ENCODE measurements at regions not wholly inside any gene's neighbourhood (a gene's known extent, or its start where the extent isn't known, plus 50 kb on each side); places are given as distances from the start of the nearest gene placed in this dataset.

- in situ Hi-C loops (cut with HindIII; ENCODE audit: low pct_unique_long_range_greater_than_20kb, low sequenced_read_pairs) (no loop called here), intact Hi-C loops (cut with micrococcal nuclease; ENCODE audit: unreplicated experiment) (no loop called here)
- Histone ChIP-seq H3K27ac (ENCODE audit: low read length) (no peak overlapping the region), H3K36me3 (ENCODE audit: control insufficient read depth, insufficient read depth, low read length) (no peaks in the 10 kb centered on the region), H3K27me3 (ENCODE audit: control insufficient read depth, insufficient read depth, low read length) (no peaks in the 10 kb centered on the region), H3K4me3 (ENCODE audit: low read depth in 2 of 2, low read length in 2 of 2) (no peak overlapping the region), H3K9me3 (ENCODE audit: control insufficient read depth, insufficient read depth, low read depth, low read length) (no peaks in the 10 kb centered on the region), H3K4me1 (ENCODE audit: control insufficient read depth, insufficient read depth, low read length) (no peaks in the 10 kb centered on the region)
- BruUV-seq (replicated peaks), result no TSS peak
- ATAC-seq (no peak), DNase-seq (ENCODE audit: low read depth, low spot score) (no peak)
- ChIA-PET POLR2A (no interaction called here), CTCF (interaction anchor here (0.6 kb wide), 1 partner anchor 670 kb away, joined by 9 read pairs; no protein-coding TSS in a partner anchor)
- TF ChIP-seq REST (IDR thresholded peaks at IDR 0.05; ENCODE audit: insufficient read depth in 1 of 2, low read depth in 2 of 2, low read length in 1 of 2) (no peak), TCF7L2 (IDR thresholded peaks at IDR 0.05; ENCODE audit: low read depth, low read length) (no peak), SIN3A (IDR thresholded peaks at IDR 0.05; ENCODE audit: borderline replicate concordance, insufficient read depth, low read depth, low read length) (no peak), POLR2AphosphoS5 (IDR thresholded peaks at IDR 0.05; ENCODE audit: low read depth, low read length) (no peak), CTCF (IDR thresholded peaks at IDR 0.05) (no peak)
These were observed 679.4 kb upstream of the ADGRL2 start for GRCh38 chr1:81121306-81121705.

- CTCF ChIA-PET, result no interaction called here
- Histone ChIP-seq H3K27ac (ENCODE audit: low read length) (no peak overlapping the region), H3K4me3 (ENCODE audit: low read depth in 2 of 2, low read length in 2 of 2) (no peak overlapping the region), H3K36me3 (ENCODE audit: control insufficient read depth, insufficient read depth, low read length) (no peaks in the 10 kb centered on the region), H3K9me3 (ENCODE audit: control insufficient read depth, insufficient read depth, low read depth, low read length) (no peaks in the 10 kb centered on the region), H3K27me3 (ENCODE audit: control insufficient read depth, insufficient read depth, low read length) (no peaks in the 10 kb centered on the region), H3K4me1 (ENCODE audit: control insufficient read depth, insufficient read depth, low read length) (no peaks in the 10 kb centered on the region)
- DNase-seq (ENCODE audit: low read depth, low spot score) (no peak), ATAC-seq (no peak)
- TF ChIP-seq TCF7L2 (IDR thresholded peaks at IDR 0.05; ENCODE audit: low read depth, low read length), result no peak
- BruUV-seq (replicated peaks), result no TSS peak
- intact Hi-C loops (cut with micrococcal nuclease; ENCODE audit: unreplicated experiment), result no loop called here
- in situ Hi-C loops (cut with HindIII; ENCODE audit: low pct_unique_long_range_greater_than_20kb, low sequenced_read_pairs), result no loop called here
- POLR2A ChIA-PET, result no interaction called here
These were observed 681.4 kb upstream of the ADGRL2 start for GRCh38 chr1:81119319-81119718.

GRCh38 chr1:81118550-81118949 lies 682.2 kb upstream of the ADGRL2 start:
- H3K36me3 ChIP-seq (ENCODE audit: control insufficient read depth, insufficient read depth, low read length), result no peaks in the 10 kb centered on the region
- TF ChIP-seq SIN3A (IDR thresholded peaks at IDR 0.05; ENCODE audit: borderline replicate concordance, insufficient read depth, low read depth, low read length) (no peak), CTCF (IDR thresholded peaks at IDR 0.05) (no peak), REST (IDR thresholded peaks at IDR 0.05; ENCODE audit: insufficient read depth in 1 of 2, low read depth in 2 of 2, low read length in 1 of 2) (no peak), POLR2AphosphoS5 (IDR thresholded peaks at IDR 0.05; ENCODE audit: low read depth, low read length) (no peak), TCF7L2 (IDR thresholded peaks at IDR 0.05; ENCODE audit: low read depth, low read length) (no peak)
- POLR2A ChIA-PET, result no interaction called here
- H3K27ac ChIP-seq (ENCODE audit: low read length), result no peak overlapping the region
- H3K4me3 ChIP-seq (ENCODE audit: low read depth in 2 of 2, low read length in 2 of 2), result no peak overlapping the region
- ATAC-seq, result no peak
- BruUV-seq (replicated peaks), result no TSS peak
- DNase-seq (ENCODE audit: low read depth, low spot score), result no peak
- intact Hi-C loops (cut with micrococcal nuclease; ENCODE audit: unreplicated experiment), result no loop called here
- in situ Hi-C loops (cut with HindIII; ENCODE audit: low pct_unique_long_range_greater_than_20kb, low sequenced_read_pairs), result no loop called here
- H3K27me3 ChIP-seq (ENCODE audit: control insufficient read depth, insufficient read depth, low read length), result no peaks in the 10 kb centered on the region
- H3K4me1 ChIP-seq (ENCODE audit: control insufficient read depth, insufficient read depth, low read length), result no peaks in the 10 kb centered on the region
- CTCF ChIA-PET, result no interaction called here
- no peaks in the 10 kb centered on the region for H3K9me3 ChIP-seq (ENCODE audit: control insufficient read depth, insufficient read depth, low read depth, low read length)

All from Panc1 (cell line).